SK-N-SH treated with all-trans-retinoic acid at 6 μM for 48 hours (cell line): ENCODE measurements at regions not wholly inside any gene's neighbourhood (a gene's known extent, or its start where the extent isn't known, plus 50 kb on each side); places are given as distances from the start of the nearest gene placed in this dataset.

Experiments used
- BACH2 ChIP-seq: fragments of 250-450 bp; sonication (Bioruptor Pico); IDR thresholded peaks from 2 replicates; pipeline ENCODE4 v1.9.0; 2021; ENCODE audit warnings: mild to moderate bottlenecking, borderline replicate concordance
- GLIS3 ChIP-seq: fragments of 250-450 bp; sonication (Bioruptor Pico); IDR thresholded peaks from 2 replicates; pipeline ENCODE4 v1.5.0; 2020; ENCODE audit warnings: mild to moderate bottlenecking, moderate library complexity
- ISL1 ChIP-seq: fragments of 250-450 bp; sonication (Bioruptor Pico); IDR thresholded peaks from 2 replicates; pipeline ENCODE4 v2.1.2; 2022; ENCODE audit warnings: mild to moderate bottlenecking, moderate library complexity
- OSR1 ChIP-seq: fragments of 250-450 bp; sonication (Bioruptor Pico); IDR thresholded peaks from 2 replicates; pipeline ENCODE4 v1.8.0; 2022; ENCODE audit warnings: moderate library complexity, mild to moderate bottlenecking, inconsistent platforms
- PPARA ChIP-seq: fragments of 250-450 bp; sonication (Bioruptor Pico); IDR thresholded peaks from 2 replicates; pipeline ENCODE4 v1.5.0; 2020; ENCODE audit warnings: mild to moderate bottlenecking, borderline replicate concordance
- TOX ChIP-seq: fragments of 250-450 bp; sonication (Bioruptor Pico); IDR thresholded peaks from 2 replicates; pipeline ENCODE4 v1.8.0; 2021; ENCODE audit warnings: mild to moderate bottlenecking, moderate library complexity, borderline replicate concordance
- ZC3H10 ChIP-seq: fragments of 250-450 bp; sonication (Bioruptor Pico); IDR thresholded peaks from 2 replicates; pipeline ENCODE4 v1.5.1; 2021; ENCODE audit warnings: mild to moderate bottlenecking, moderate library complexity
- ZFP3 ChIP-seq: fragments of 250-450 bp; sonication (Bioruptor Pico); IDR thresholded peaks from 2 replicates; pipeline ENCODE4 v1.5.0; 2020; ENCODE audit warnings: mild to moderate bottlenecking, moderate library complexity
- ZFP30 ChIP-seq: fragments of 450-650 bp; formaldehyde crosslinking; IDR thresholded peaks from 2 replicates; pipeline ENCODE4 v1.5.0; 2022; ENCODE audit warnings: mild to moderate bottlenecking, moderate library complexity
- TF ChIP-seq, protein P1 (sequence below): fragments of 250-450 bp; sonication (Bioruptor Pico); IDR thresholded peaks from 2 replicates; pipeline ENCODE4 v1.5.1; 2021; ENCODE audit warnings: mild to moderate bottlenecking, moderate library complexity
- TF ChIP-seq, protein P2 (sequence below): fragments of 250-450 bp; sonication (Bioruptor Pico); IDR thresholded peaks from 2 replicates; pipeline ENCODE4 v1.5.0; 2020; ENCODE audit warnings: mild to moderate bottlenecking, moderate library complexity
- TF ChIP-seq, protein P3 (sequence below): fragments of 250-450 bp; sonication (Bioruptor Pico); IDR thresholded peaks from 2 replicates; pipeline ENCODE4 v1.8.0; 2020; ENCODE audit warnings: mild to moderate bottlenecking, moderate library complexity, borderline replicate concordance

DNA sequence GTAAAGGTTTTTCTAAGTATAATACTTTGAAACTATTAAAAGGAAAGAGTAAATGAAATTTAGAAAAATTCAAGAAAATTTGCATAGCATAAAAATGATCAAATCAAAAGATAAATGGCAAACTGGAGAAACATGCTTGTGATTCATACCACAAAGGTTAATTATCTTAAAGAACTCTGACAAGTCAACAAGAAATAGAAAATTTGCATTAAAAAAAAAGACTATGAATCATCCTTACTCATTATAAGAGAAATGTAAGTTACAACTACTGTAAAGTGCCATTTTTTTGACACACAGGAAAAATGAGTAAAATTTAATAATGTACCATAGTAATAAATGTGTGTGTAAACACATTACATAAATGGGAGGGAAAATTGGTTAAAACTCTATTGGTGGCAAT, 624.4 kb upstream of the C9orf72 start:
- no peak for TF ChIP-seq OSR1
- TF ChIP-seq, protein P1, sequence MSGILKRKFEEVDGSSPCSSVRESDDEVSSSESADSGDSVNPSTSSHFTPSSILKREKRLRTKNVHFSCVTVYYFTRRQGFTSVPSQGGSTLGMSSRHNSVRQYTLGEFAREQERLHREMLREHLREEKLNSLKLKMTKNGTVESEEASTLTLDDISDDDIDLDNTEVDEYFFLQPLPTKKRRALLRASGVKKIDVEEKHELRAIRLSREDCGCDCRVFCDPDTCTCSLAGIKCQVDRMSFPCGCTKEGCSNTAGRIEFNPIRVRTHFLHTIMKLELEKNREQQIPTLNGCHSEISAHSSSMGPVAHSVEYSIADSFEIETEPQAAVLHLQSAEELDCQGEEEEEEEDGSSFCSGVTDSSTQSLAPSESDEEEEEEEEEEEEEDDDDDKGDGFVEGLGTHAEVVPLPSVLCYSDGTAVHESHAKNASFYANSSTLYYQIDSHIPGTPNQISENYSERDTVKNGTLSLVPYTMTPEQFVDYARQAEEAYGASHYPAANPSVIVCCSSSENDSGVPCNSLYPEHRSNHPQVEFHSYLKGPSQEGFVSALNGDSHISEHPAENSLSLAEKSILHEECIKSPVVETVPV (CRISPR knock-in tag) = no peak
- TF ChIP-seq ZFP30 (CRISPR knock-in tag) = no peak
- no peak for TF ChIP-seq ZFP3 (CRISPR knock-in tag)
- TF ChIP-seq, protein P2, sequence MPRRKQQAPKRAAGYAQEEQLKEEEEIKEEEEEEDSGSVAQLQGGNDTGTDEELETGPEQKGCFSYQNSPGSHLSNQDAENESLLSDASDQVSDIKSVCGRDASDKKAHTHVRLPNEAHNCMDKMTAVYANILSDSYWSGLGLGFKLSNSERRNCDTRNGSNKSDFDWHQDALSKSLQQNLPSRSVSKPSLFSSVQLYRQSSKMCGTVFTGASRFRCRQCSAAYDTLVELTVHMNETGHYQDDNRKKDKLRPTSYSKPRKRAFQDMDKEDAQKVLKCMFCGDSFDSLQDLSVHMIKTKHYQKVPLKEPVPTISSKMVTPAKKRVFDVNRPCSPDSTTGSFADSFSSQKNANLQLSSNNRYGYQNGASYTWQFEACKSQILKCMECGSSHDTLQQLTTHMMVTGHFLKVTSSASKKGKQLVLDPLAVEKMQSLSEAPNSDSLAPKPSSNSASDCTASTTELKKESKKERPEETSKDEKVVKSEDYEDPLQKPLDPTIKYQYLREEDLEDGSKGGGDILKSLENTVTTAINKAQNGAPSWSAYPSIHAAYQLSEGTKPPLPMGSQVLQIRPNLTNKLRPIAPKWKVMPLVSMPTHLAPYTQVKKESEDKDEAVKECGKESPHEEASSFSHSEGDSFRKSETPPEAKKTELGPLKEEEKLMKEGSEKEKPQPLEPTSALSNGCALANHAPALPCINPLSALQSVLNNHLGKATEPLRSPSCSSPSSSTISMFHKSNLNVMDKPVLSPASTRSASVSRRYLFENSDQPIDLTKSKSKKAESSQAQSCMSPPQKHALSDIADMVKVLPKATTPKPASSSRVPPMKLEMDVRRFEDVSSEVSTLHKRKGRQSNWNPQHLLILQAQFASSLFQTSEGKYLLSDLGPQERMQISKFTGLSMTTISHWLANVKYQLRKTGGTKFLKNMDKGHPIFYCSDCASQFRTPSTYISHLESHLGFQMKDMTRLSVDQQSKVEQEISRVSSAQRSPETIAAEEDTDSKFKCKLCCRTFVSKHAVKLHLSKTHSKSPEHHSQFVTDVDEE (CRISPR knock-in tag) = no peak
- TF ChIP-seq BACH2 (CRISPR knock-in tag) = no peak
- TF ChIP-seq PPARA = no peak
- no peak for TF ChIP-seq GLIS3 (CRISPR knock-in tag)
- no peak for TF ChIP-seq ZC3H10 (CRISPR knock-in tag)
- TF ChIP-seq, protein P3, sequence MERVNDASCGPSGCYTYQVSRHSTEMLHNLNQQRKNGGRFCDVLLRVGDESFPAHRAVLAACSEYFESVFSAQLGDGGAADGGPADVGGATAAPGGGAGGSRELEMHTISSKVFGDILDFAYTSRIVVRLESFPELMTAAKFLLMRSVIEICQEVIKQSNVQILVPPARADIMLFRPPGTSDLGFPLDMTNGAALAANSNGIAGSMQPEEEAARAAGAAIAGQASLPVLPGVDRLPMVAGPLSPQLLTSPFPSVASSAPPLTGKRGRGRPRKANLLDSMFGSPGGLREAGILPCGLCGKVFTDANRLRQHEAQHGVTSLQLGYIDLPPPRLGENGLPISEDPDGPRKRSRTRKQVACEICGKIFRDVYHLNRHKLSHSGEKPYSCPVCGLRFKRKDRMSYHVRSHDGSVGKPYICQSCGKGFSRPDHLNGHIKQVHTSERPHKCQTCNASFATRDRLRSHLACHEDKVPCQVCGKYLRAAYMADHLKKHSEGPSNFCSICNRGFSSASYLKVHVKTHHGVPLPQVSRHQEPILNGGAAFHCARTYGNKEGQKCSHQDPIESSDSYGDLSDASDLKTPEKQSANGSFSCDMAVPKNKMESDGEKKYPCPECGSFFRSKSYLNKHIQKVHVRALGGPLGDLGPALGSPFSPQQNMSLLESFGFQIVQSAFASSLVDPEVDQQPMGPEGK (CRISPR knock-in tag) = no peak
- TF ChIP-seq TOX (CRISPR knock-in tag) = no peak
- TF ChIP-seq ISL1 = no peak
